ENCODE measurements at regions not wholly inside any gene's neighbourhood (a gene's known extent, or its start where the extent isn't known, plus 50 kb on each side); places are given as distances from the start of the nearest gene placed in this dataset.

DNA sequence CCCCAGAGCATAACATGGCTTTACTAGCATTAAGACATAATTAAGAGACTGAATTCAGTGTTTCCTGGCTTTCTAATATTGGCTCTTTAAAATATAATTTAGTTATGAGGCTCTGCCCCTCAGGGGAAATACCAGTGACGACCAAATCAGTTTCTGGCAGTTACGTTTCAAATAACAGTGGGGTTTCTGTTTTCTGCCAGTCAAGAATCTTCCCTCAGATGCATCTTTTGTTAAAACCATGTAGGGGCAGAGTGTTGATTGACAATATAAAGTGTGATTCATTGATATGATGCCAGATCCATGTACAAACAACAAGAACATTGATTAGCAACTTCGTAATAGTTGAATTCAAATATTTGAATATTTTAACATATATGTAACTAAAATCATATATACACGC is 1169.7 kb downstream of the DIAPH3 start:
- H3F3A ChIP-seq (ENCODE audit: insufficient read depth, low read depth): no peaks in the 10 kb centered on the region
- H3K4me2 ChIP-seq: no peak overlapping the region
- no peaks in the 10 kb centered on the region for H3K79me2 ChIP-seq (ENCODE audit: low read depth)
- CTCF ChIA-PET: no interaction called here
- H2AFZ ChIP-seq: no peak overlapping the region
- TF ChIP-seq, protein P1, sequence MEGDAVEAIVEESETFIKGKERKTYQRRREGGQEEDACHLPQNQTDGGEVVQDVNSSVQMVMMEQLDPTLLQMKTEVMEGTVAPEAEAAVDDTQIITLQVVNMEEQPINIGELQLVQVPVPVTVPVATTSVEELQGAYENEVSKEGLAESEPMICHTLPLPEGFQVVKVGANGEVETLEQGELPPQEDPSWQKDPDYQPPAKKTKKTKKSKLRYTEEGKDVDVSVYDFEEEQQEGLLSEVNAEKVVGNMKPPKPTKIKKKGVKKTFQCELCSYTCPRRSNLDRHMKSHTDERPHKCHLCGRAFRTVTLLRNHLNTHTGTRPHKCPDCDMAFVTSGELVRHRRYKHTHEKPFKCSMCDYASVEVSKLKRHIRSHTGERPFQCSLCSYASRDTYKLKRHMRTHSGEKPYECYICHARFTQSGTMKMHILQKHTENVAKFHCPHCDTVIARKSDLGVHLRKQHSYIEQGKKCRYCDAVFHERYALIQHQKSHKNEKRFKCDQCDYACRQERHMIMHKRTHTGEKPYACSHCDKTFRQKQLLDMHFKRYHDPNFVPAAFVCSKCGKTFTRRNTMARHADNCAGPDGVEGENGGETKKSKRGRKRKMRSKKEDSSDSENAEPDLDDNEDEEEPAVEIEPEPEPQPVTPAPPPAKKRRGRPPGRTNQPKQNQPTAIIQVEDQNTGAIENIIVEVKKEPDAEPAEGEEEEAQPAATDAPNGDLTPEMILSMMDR (conservative IDR thresholded peaks at IDR 0.05): no peak
- no peak for TF ChIP-seq EZH2 (IDR thresholded peaks at IDR 0.05; ENCODE audit: low read depth)
- POLR2A ChIA-PET (ENCODE audit: unreplicated experiment): no interaction called here
- DNase-seq: no peak
- no peaks in the 10 kb centered on the region for H3K27me3 ChIP-seq (ENCODE audit: insufficient read depth, low read depth)
- H3K4me1 ChIP-seq (replicated peaks; ENCODE audit: insufficient read depth): no peaks in the 10 kb centered on the region
- H3K36me3 ChIP-seq (ENCODE audit: low read depth): no peaks in the 10 kb centered on the region
- H3K4me3 ChIP-seq: no peak overlapping the region
- H3K9me2 ChIP-seq (ENCODE audit: insufficient read depth): no peaks in the 10 kb centered on the region
- H3K27ac ChIP-seq: no peak overlapping the region
- BruUV-seq (replicated peaks): no TSS peak
- intact Hi-C loops (cut with micrococcal nuclease; ENCODE audit: unreplicated experiment): no loop called here
- H4K20me1 ChIP-seq (ENCODE audit: insufficient read depth): no peaks in the 10 kb centered on the region
- H3K9me3 ChIP-seq (ENCODE audit: insufficient read depth, low read depth): no peaks in the 10 kb centered on the region

DNA sequence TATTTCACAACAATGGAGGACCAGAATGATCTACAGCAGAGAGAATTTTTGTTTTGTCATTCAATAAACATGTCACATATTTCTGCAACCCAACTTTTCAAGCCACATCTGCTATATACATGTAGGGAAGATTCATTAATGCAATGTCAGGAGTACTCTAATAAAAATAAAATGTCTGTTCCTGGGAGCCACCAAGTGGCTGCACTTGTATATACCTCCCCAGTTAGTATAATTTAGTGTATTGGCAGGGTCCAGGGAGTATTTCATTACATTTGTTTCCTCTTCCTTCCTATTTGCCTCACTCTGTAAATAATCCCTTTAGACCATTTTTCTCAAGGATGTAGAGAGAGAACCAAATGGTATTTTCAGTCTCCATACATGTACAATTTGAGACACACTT is 1169.0 kb downstream of the DIAPH3 start:
- H3K27me3 ChIP-seq (ENCODE audit: insufficient read depth, low read depth): no peaks in the 10 kb centered on the region
- no peaks in the 10 kb centered on the region for H3K4me1 ChIP-seq (replicated peaks; ENCODE audit: insufficient read depth)
- no peaks in the 10 kb centered on the region for H3K9me2 ChIP-seq (ENCODE audit: insufficient read depth)
- no TSS peak for BruUV-seq (replicated peaks)
- CTCF ChIA-PET: no interaction called here
- no peaks in the 10 kb centered on the region for H3K9me3 ChIP-seq (ENCODE audit: insufficient read depth, low read depth)
- no peak overlapping the region for H2AFZ ChIP-seq
- no peaks in the 10 kb centered on the region for H3K36me3 ChIP-seq (ENCODE audit: low read depth)
- no peaks in the 10 kb centered on the region for H3F3A ChIP-seq (ENCODE audit: insufficient read depth, low read depth)
- H3K4me2 ChIP-seq: no peak overlapping the region
- no peak for DNase-seq
- TF ChIP-seq EZH2 (IDR thresholded peaks at IDR 0.05; ENCODE audit: low read depth): no peak
- TF ChIP-seq, protein P1 (conservative IDR thresholded peaks at IDR 0.05): no peak
- intact Hi-C loops (cut with micrococcal nuclease; ENCODE audit: unreplicated experiment): no loop called here
- H4K20me1 ChIP-seq (ENCODE audit: insufficient read depth): no peaks in the 10 kb centered on the region
- H3K4me3 ChIP-seq: no peak overlapping the region
- POLR2A ChIA-PET (ENCODE audit: unreplicated experiment): no interaction called here
- H3K79me2 ChIP-seq (ENCODE audit: low read depth): no peaks in the 10 kb centered on the region
- H3K27ac ChIP-seq: no peak overlapping the region

DNA sequence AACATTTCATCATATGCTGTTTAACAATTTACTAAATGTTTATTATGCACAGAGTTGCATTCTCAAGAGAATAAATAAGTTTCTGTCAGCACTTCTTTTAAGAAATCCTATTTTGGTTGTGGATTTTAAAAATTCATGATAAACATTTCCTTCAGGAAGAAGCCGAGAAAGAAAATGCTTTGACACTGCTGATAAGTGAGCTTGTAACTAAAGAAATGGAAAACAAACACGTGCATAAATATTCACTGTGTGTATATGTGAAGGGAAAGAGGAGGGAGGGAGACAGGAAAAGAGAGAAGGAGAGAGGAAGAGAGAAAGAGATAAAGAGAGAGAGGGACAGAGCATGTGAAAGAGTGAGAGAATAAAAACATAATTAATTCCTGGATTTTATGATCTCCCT is 1165.0 kb downstream of the DIAPH3 start:
- H3K9me2 ChIP-seq (ENCODE audit: insufficient read depth): no peaks in the 10 kb centered on the region
- H3K4me1 ChIP-seq (replicated peaks; ENCODE audit: insufficient read depth): no peaks in the 10 kb centered on the region
- H4K20me1 ChIP-seq (ENCODE audit: insufficient read depth): no peaks in the 10 kb centered on the region
- no peaks in the 10 kb centered on the region for H3K79me2 ChIP-seq (ENCODE audit: low read depth)
- no peaks in the 10 kb centered on the region for H3K9me3 ChIP-seq (ENCODE audit: insufficient read depth, low read depth)
- H3K36me3 ChIP-seq (ENCODE audit: low read depth): no peaks in the 10 kb centered on the region
- H2AFZ ChIP-seq: no peak overlapping the region
- TF ChIP-seq, protein P1 (conservative IDR thresholded peaks at IDR 0.05): no peak
- no peak for TF ChIP-seq EZH2 (IDR thresholded peaks at IDR 0.05; ENCODE audit: low read depth)
- DNase-seq: no peak
- intact Hi-C loops (cut with micrococcal nuclease; ENCODE audit: unreplicated experiment): no loop called here
- H3K4me3 ChIP-seq: no peak overlapping the region
- ChIA-PET POLR2A (ENCODE audit: unreplicated experiment) (no interaction called here), CTCF (no interaction called here)
- BruUV-seq (replicated peaks): no TSS peak
- no peaks in the 10 kb centered on the region for H3K27me3 ChIP-seq (ENCODE audit: insufficient read depth, low read depth)
- H3K27ac ChIP-seq: no peak overlapping the region
- no peak overlapping the region for H3K4me2 ChIP-seq
- no peaks in the 10 kb centered on the region for H3F3A ChIP-seq (ENCODE audit: insufficient read depth, low read depth)
